GM23248 (cell line): ENCODE measurements at regions not wholly inside any gene's neighbourhood (a gene's known extent, or its start where the extent isn't known, plus 50 kb on each side); places are given as distances from the start of the nearest gene placed in this dataset.

Experiments
- DNase-seq: peaks from one replicate; pipeline ENCODE4 v3.0.0-alpha.2; 2015
- H2AFZ ChIP-seq: fragments of 200-600 bp; sonication (generic); 2 replicates; pipeline ENCODE4 v1.6.1; 2016; ENCODE audit warnings: antibody characterized with exemption
- H3F3A ChIP-seq: fragments of 200-600 bp; sonication (generic); 2 replicates; pipeline ENCODE4 v1.6.1; 2016; ENCODE audit warnings: mild to moderate bottlenecking, antibody characterized with exemption, mixed run types; ENCODE audit not compliant: insufficient read depth
- H3K27ac ChIP-seq: fragments of 200-600 bp; sonication (generic); 2 replicates; pipeline ENCODE4 v1.5.1; 2016; ENCODE audit warnings: mild to moderate bottlenecking
- H3K27me3 ChIP-seq: fragments of 200-600 bp; sonication (generic); replicated peaks from 2 replicates; pipeline ENCODE4 v1.6.1; 2016; ENCODE audit warnings: mild to moderate bottlenecking; ENCODE audit not compliant: insufficient read depth
- H3K36me3 ChIP-seq: fragments of 200-600 bp; sonication (generic); 2 replicates; pipeline ENCODE4 v1.6.1; 2016; ENCODE audit warnings: low read depth, mild to moderate bottlenecking
- H3K4me1 ChIP-seq: fragments of 200-600 bp; sonication (generic); 2 replicates; pipeline ENCODE4 v1.6.1; 2016; ENCODE audit warnings: mild to moderate bottlenecking; ENCODE audit not compliant: insufficient read depth
- H3K4me2 ChIP-seq: fragments of 200-600 bp; sonication (generic); one replicate; pipeline ENCODE4 v1.6.1; 2016; ENCODE audit warnings: mild to moderate bottlenecking; ENCODE audit not compliant: unreplicated experiment
- H3K4me3 ChIP-seq: fragments of 200-600 bp; sonication (generic); 2 replicates; pipeline ENCODE4 v1.5.1; 2016; ENCODE audit warnings: mild to moderate bottlenecking
- H3K79me2 ChIP-seq: fragments of 200-600 bp; sonication (generic); 2 replicates; pipeline ENCODE4 v1.6.1; 2016; ENCODE audit warnings: mild to moderate bottlenecking; ENCODE audit not compliant: insufficient read depth
- H3K9ac ChIP-seq: fragments of 200-600 bp; sonication (generic); 2 replicates; pipeline ENCODE4 v1.6.1; 2016; ENCODE audit warnings: mild to moderate bottlenecking
- H3K9me2 ChIP-seq: fragments of 200-600 bp; sonication (generic); 2 replicates; pipeline ENCODE4 v1.6.1; 2016; ENCODE audit warnings: mixed run types, mild to moderate bottlenecking, moderate library complexity; ENCODE audit not compliant: insufficient read depth
- H3K9me3 ChIP-seq: fragments of 200-600 bp; sonication (generic); one replicate; pipeline ENCODE4 v1.6.1; 2017; ENCODE audit warnings: low read depth
- H4K20me1 ChIP-seq: fragments of 200-600 bp; sonication (generic); 2 replicates; pipeline ENCODE4 v1.6.0; 2016; ENCODE audit not compliant: insufficient read depth
- EZH2 ChIP-seq: fragments of 200-600 bp; sonication (generic); IDR thresholded peaks from 2 replicates; pipeline ENCODE4 v1.6.1; 2018; ENCODE audit warnings: antibody characterized with exemption, mild to moderate bottlenecking; ENCODE audit not compliant: insufficient read depth, poor library complexity, severe bottlenecking
- EZH2phosphoT487 ChIP-seq: fragments of 200-600 bp; sonication (generic); IDR thresholded peaks from 2 replicates; pipeline ENCODE4 v1.6.1; 2018; ENCODE audit warnings: antibody characterized with exemption, moderate library complexity, mild to moderate bottlenecking, low read depth; ENCODE audit not compliant: insufficient read depth
- WGBS, 2 experiments: methylation state at CpG; one replicate each; pipeline ENCODE4 v1.1.6; 2015 to 2017; ENCODE audit warnings: low lambda C conversion rate in 2 of 2, low coverage in 1 of 2; ENCODE audit errors: missing lambda C conversion rate in 2 of 2; 5-methylcytosine and 5-hydroxymethylcytosine counted together
- in situ Hi-C: fragments of 300-500 bp; cut with MboI; formaldehyde crosslinking; loops from 2 replicates; pipeline ENCODE4 v1.15.0; 2020

- Histone ChIP-seq H3K4me2 (no peak overlapping the region), H3F3A (no peaks in the 10 kb centered on the region), H3K79me2 (no peaks in the 10 kb centered on the region), H3K9me3 (no peaks in the 10 kb centered on the region), H3K27ac (no peak overlapping the region), H2AFZ (no peak overlapping the region), H3K36me3 (no peaks in the 10 kb centered on the region), H3K9me2 (no peaks in the 10 kb centered on the region), H4K20me1 (no peaks in the 10 kb centered on the region), H3K4me3 (no peak overlapping the region), H3K4me1 (no peaks in the 10 kb centered on the region), H3K27me3 (peaks cover 33% of the 10 kb centered on the region), H3K9ac (no peak overlapping the region)
- in situ Hi-C loops: no loop called here
- WGBS, 2 experiments: 6 to 9% methylated on average over 12 of the region's 12 CpGs
- TF ChIP-seq EZH2: no peak
- no peak for TF ChIP-seq EZH2phosphoT487
- DNase-seq: no peak
Measured at GRCh38 chr4:13840502-13841190, 213.1 kb upstream of the BOD1L1 start.

- Histone ChIP-seq H3K4me1 (no peaks in the 10 kb centered on the region), H3K4me2 (no peak overlapping the region), H3K9me3 (no peaks in the 10 kb centered on the region), H3K4me3 (no peak overlapping the region), H3K9ac (no peak overlapping the region), H2AFZ (no peak overlapping the region), H3K36me3 (no peaks in the 10 kb centered on the region), H3F3A (no peaks in the 10 kb centered on the region), H4K20me1 (no peaks in the 10 kb centered on the region), H3K27me3 (peaks cover 29% of the 10 kb centered on the region), H3K9me2 (no peaks in the 10 kb centered on the region), H3K27ac (no peak overlapping the region), H3K79me2 (no peaks in the 10 kb centered on the region)
- DNase-seq: no peak
- WGBS, 2 experiments: 0 to 13% methylated on average over 1 of the region's 1 CpG
- no peak for TF ChIP-seq EZH2
- TF ChIP-seq EZH2phosphoT487: no peak
- in situ Hi-C loops: no loop called here
Measured at GRCh38 chr4:13844740-13845139, 217.2 kb upstream of the BOD1L1 start.

GRCh38 chr4:13849778-13850177 is 222.3 kb upstream of the BOD1L1 start:
- no peaks in the 10 kb centered on the region for H4K20me1 ChIP-seq
- H3K36me3 ChIP-seq: no peaks in the 10 kb centered on the region
- H3K9me3 ChIP-seq: no peaks in the 10 kb centered on the region
- no peak for DNase-seq
- in situ Hi-C loops: no loop called here
- TF ChIP-seq EZH2phosphoT487 (no peak), EZH2 (no peak)
- H3K27me3 ChIP-seq: no peaks in the 10 kb centered on the region
- H3K4me1 ChIP-seq: no peaks in the 10 kb centered on the region
- H3K9me2 ChIP-seq: no peaks in the 10 kb centered on the region
- H3F3A ChIP-seq: no peaks in the 10 kb centered on the region
- H3K27ac ChIP-seq: no peak overlapping the region
- no peak overlapping the region for H3K9ac ChIP-seq
- no peak overlapping the region for H2AFZ ChIP-seq
- WGBS, 2 experiments: 6 to 10% methylated on average over 2 of the region's 2 CpGs
- no peak overlapping the region for H3K4me2 ChIP-seq
- no peaks in the 10 kb centered on the region for H3K79me2 ChIP-seq
- H3K4me3 ChIP-seq: no peak overlapping the region

GRCh38 chr4:13851085-13851940 is 223.8 kb upstream of the BOD1L1 start:
- TF ChIP-seq EZH2 (no peak), EZH2phosphoT487 (no peak)
- Histone ChIP-seq H3K4me2 (no peak overlapping the region), H3K79me2 (no peaks in the 10 kb centered on the region), H3K9me2 (no peaks in the 10 kb centered on the region), H3K27ac (no peak overlapping the region), H3K4me1 (no peaks in the 10 kb centered on the region), H4K20me1 (no peaks in the 10 kb centered on the region), H3K9me3 (no peaks in the 10 kb centered on the region), H3K4me3 (no peak overlapping the region), H2AFZ (no peak overlapping the region), H3K27me3 (no peaks in the 10 kb centered on the region), H3F3A (no peaks in the 10 kb centered on the region), H3K9ac (no peak overlapping the region), H3K36me3 (no peaks in the 10 kb centered on the region)
- in situ Hi-C loops: no loop called here
- 74 to 76% methylated on average over 12 of the region's 12 CpGs for WGBS, 2 experiments
- DNase-seq: no peak
